Liver (tissue), 8 donors: ENCODE measurements at regions not wholly inside any gene's neighbourhood (a gene's known extent, or its start where the extent isn't known, plus 50 kb on each side); places are given as distances from the start of the nearest gene placed in this dataset.

ENCODE experiments used
- DNase-seq: peaks from one replicate; pipeline ENCODE4 v3.0.0-alpha.2; 2017; ENCODE audit warnings: low spot score
- H3K27ac ChIP-seq, 2 donors: one replicate each; pipeline ENCODE4 v1.7.0; 2013; ENCODE audit warnings: inconsistent platforms in 2 of 2, low read length in 2 of 2, control low read depth in 1 of 2, low read depth in 1 of 2, mild to moderate bottlenecking in 1 of 2
- H3K27me3 ChIP-seq, 4 donors: one replicate each; pipeline versions ENCODE4 v1.6.1 to v1.7.0; 2013; ENCODE audit warnings: low read length in 3 of 4, inconsistent platforms in 1 of 4, mild to moderate bottlenecking in 1 of 4, moderate library complexity in 1 of 4; ENCODE audit not compliant: control insufficient read depth in 4 of 4, insufficient read depth in 4 of 4
- H3K36me3 ChIP-seq, 4 donors: one replicate each; pipeline versions ENCODE4 v1.6.1 to v1.7.0; 2013; ENCODE audit warnings: low read length in 3 of 4, mild to moderate bottlenecking in 3 of 4, low read depth in 1 of 4, moderate library complexity in 1 of 4; ENCODE audit not compliant: control insufficient read depth in 4 of 4, insufficient read depth in 3 of 4
- H3K4me1 ChIP-seq, 4 donors: one replicate each; pipeline versions ENCODE4 v1.6.1 to v1.7.0; 2013; ENCODE audit warnings: low read length in 3 of 4, mild to moderate bottlenecking in 3 of 4, moderate library complexity in 1 of 4; ENCODE audit not compliant: control insufficient read depth in 4 of 4, insufficient read depth in 4 of 4
- H3K4me3 ChIP-seq, 3 donors: one replicate each; pipeline versions ENCODE4 v1.6.1 to v1.7.0; 2013; ENCODE audit warnings: low read length in 3 of 3, control low read depth in 1 of 3, low read depth in 1 of 3, mild to moderate bottlenecking in 1 of 3
- H3K9ac ChIP-seq, 2 donors: one replicate each; pipeline ENCODE4 v1.7.0; 2013; ENCODE audit warnings: low read length in 2 of 2, mild to moderate bottlenecking in 2 of 2, moderate library complexity in 2 of 2, control low read depth in 1 of 2, low read depth in 1 of 2
- H3K9me3 ChIP-seq, 4 donors: one replicate each; pipeline versions ENCODE4 v1.6.1 to v1.7.0; 2013; ENCODE audit warnings: low read length in 3 of 4; ENCODE audit not compliant: control insufficient read depth in 4 of 4
- ATF3 ChIP-seq: IDR thresholded peaks from 2 replicates; pipeline ENCODE4 v1.6.1; 2016; ENCODE audit warnings: antibody characterized with exemption
- CTCF ChIP-seq: fragments of 150-350 bp; IDR thresholded peaks from 2 replicates; pipeline ENCODE4 v1.5.1; 2017; ENCODE audit warnings: improper control_type of control experiment, low read depth, low read length; ENCODE audit not compliant: missing input control
- EGR1 ChIP-seq, 2 donors: IDR thresholded peaks; 2 replicates each; pipeline ENCODE4 v1.6.1; 2016 to 2018; ENCODE audit warnings: antibody characterized with exemption in 2 of 2, low read depth in 2 of 2
- FOXA2 ChIP-seq: IDR thresholded peaks from 2 replicates; pipeline ENCODE4 v1.6.1; 2016; ENCODE audit warnings: antibody characterized with exemption
- HNF4A ChIP-seq, 2 donors: conservative IDR thresholded peaks; 2 replicates each; pipeline ENCODE4 v1.6.1; 2016; ENCODE audit warnings: antibody characterized with exemption in 2 of 2, mild to moderate bottlenecking in 2 of 2
- HNF4G ChIP-seq: IDR thresholded peaks from 2 replicates; pipeline ENCODE4 v1.6.1; 2016; ENCODE audit warnings: antibody characterized with exemption
- MAX ChIP-seq: IDR thresholded peaks from 2 replicates; pipeline ENCODE4 v1.6.1; 2016; ENCODE audit warnings: antibody characterized with exemption
- RAD21 ChIP-seq, 2 donors: IDR thresholded peaks; 2 replicates each; pipeline ENCODE4 v1.6.1; 2016; ENCODE audit warnings: antibody characterized with exemption in 2 of 2, mild to moderate bottlenecking in 2 of 2
- RXRA ChIP-seq, 2 donors: IDR thresholded peaks; 2 replicates each; pipeline ENCODE4 v1.6.1; 2017 to 2018; ENCODE audit warnings: antibody characterized with exemption in 2 of 2, mild to moderate bottlenecking in 1 of 2
- TAF1 ChIP-seq: conservative IDR thresholded peaks from 2 replicates; pipeline ENCODE4 v1.6.1; 2016; ENCODE audit warnings: antibody characterized with exemption, mild to moderate bottlenecking
- ZBTB33 ChIP-seq: IDR thresholded peaks from 2 replicates; pipeline ENCODE4 v1.6.1; 2016; ENCODE audit warnings: antibody characterized with exemption
- WGBS: extraction: QIAGEN DNeasy Blood & Tissue Kit; methylation state at CpG from one replicate; pipeline ENCODE4 v1.1.7; 2013; 5-methylcytosine and 5-hydroxymethylcytosine counted together
- TF ChIP-seq, protein P1 (sequence below): IDR thresholded peaks from 2 replicates; pipeline ENCODE4 v1.6.1; 2016; ENCODE audit warnings: antibody characterized with exemption, mild to moderate bottlenecking
- donor health status: healthy.
- donor health status: healthy.
- donor health status: healthy.
- donor health status: healthy.
- donor health status: healthy.

DNA sequence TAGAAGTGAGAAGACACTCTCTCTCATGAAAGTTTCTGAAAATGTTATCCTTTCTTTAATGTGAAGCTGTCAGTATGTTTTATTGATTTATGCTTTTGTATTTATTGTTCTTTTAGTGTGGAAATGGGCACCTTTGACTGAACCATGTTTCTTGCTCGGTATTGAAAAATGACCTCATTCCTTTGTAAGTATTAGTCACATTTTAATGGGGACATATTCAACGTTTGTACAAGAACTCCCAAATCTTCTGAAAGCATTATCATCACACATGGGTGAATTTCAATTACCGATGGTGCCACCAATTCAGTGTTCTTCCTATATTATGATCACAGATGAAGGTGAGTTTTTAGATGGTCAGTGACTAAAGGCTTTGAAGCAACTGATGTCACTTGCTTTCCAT lies 371.8 kb upstream of the GCFC2 start:
- no peak overlapping the region for H3K4me3 ChIP-seq
- no peak overlapping the region for H3K9ac ChIP-seq
- no peaks in the 10 kb centered on the region for H3K4me1 ChIP-seq
- no peaks in the 10 kb centered on the region for H3K27me3 ChIP-seq
- 62% methylated on average over 3 of the region's 3 CpGs for WGBS
- DNase-seq, result no peak
- H3K9me3 ChIP-seq, result no peaks in the 10 kb centered on the region
- H3K27ac ChIP-seq, result no peak overlapping the region
- TF ChIP-seq EGR1 (IDR thresholded peaks at IDR 0.05; ENCODE audit: low read depth in 2 of 2) (no peak), RXRA (IDR thresholded peaks at IDR 0.05) (no peak), CTCF (no peak), HNF4G (no peak), MAX (no peak), ATF3 (no peak), HNF4A (conservative IDR thresholded peaks at IDR 0.05) (no peak)
- TF ChIP-seq, protein P1, sequence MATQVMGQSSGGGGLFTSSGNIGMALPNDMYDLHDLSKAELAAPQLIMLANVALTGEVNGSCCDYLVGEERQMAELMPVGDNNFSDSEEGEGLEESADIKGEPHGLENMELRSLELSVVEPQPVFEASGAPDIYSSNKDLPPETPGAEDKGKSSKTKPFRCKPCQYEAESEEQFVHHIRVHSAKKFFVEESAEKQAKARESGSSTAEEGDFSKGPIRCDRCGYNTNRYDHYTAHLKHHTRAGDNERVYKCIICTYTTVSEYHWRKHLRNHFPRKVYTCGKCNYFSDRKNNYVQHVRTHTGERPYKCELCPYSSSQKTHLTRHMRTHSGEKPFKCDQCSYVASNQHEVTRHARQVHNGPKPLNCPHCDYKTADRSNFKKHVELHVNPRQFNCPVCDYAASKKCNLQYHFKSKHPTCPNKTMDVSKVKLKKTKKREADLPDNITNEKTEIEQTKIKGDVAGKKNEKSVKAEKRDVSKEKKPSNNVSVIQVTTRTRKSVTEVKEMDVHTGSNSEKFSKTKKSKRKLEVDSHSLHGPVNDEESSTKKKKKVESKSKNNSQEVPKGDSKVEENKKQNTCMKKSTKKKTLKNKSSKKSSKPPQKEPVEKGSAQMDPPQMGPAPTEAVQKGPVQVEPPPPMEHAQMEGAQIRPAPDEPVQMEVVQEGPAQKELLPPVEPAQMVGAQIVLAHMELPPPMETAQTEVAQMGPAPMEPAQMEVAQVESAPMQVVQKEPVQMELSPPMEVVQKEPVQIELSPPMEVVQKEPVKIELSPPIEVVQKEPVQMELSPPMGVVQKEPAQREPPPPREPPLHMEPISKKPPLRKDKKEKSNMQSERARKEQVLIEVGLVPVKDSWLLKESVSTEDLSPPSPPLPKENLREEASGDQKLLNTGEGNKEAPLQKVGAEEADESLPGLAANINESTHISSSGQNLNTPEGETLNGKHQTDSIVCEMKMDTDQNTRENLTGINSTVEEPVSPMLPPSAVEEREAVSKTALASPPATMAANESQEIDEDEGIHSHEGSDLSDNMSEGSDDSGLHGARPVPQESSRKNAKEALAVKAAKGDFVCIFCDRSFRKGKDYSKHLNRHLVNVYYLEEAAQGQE, result no peak
- no peaks in the 10 kb centered on the region for H3K36me3 ChIP-seq

- H3K4me3 ChIP-seq, result no peak overlapping the region
- no peak for DNase-seq
- 32% methylated on average over 2 of the region's 2 CpGs for WGBS
- H3K9ac ChIP-seq, result no peak overlapping the region
- TF ChIP-seq FOXA2 (no peak), HNF4A (conservative IDR thresholded peaks at IDR 0.05) (no peak), MAX (no peak), RAD21 (IDR thresholded peaks at IDR 0.05) (no peak), TAF1 (no peak), HNF4G (no peak), ZBTB33 (no peak), ATF3 (no peak)
- H3K36me3 ChIP-seq, result no peaks in the 10 kb centered on the region
- no peaks in the 10 kb centered on the region for H3K4me1 ChIP-seq
- H3K27ac ChIP-seq, result no peak overlapping the region
- H3K27me3 ChIP-seq, result no peaks in the 10 kb centered on the region
- no peaks in the 10 kb centered on the region for H3K9me3 ChIP-seq
Measured at GRCh38 chr2:76080154-76080553, 369.4 kb upstream of the GCFC2 start.
